ENCODE measurements at regions not wholly inside any gene's neighbourhood (a gene's known extent, or its start where the extent isn't known, plus 50 kb on each side); places are given as distances from the start of the nearest gene placed in this dataset.

DNA sequence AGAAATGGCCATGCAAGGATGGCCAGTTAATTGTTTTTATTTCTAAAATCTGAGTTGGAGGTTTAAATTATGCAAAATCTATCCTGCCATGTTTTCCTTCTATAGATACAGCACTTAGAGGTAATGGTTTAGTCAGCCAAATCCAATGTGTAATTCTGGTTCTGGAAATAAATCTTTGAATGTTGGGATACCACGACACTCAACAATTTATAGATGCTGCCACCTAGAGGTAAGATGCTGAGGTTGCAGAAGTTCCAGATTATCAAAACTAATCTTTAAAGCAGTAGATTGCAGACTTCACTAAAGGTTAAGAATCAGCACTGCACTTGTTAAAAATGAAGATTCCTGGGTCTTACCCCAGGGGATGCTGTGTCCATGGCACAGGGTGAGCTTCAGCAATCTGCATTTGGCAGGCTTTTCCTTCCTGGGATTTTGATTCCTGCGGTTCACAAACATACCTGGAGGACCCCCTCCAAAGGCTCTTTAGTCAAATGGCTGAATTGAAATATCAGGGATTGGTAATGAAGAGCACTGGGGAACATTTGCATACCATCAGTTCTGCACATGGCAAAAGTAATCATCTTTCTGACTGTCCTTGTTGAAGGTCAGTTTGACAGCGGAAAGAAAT is 53.4 kb upstream of the ANO4 start:
- DNase-seq: peak in 2 of 14 donors; percentile 5 to 22

DNA sequence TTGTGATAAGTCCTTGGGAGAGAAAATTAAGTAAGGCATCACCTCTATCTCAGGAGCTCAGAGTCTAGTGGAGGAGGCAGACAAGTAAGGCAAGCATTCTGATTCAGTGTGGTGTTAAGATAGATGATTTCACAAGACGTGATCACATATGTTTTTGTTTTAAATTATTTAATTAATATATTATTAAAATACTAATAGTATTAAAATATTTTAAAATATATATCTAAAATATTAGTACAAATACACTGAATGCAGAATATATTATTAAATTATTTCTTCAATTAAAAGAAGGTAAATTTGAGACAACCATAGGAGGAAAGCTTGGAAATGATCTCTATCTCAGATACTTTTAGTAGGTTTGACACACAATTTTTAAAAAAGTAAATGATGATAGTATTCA is 51.5 kb upstream of the ANO4 start:
- no peak for DNase-seq

Data from C1 segment of cervical spinal cord (tissue), 14 donors.